GM12865 (cell line): ENCODE measurements at regions not wholly inside any gene's neighbourhood (a gene's known extent, or its start where the extent isn't known, plus 50 kb on each side); places are given as distances from the start of the nearest gene placed in this dataset.

Experiments used
- DNase-seq: peaks from one replicate; pipeline ENCODE4 v3.0.0; 2010; ENCODE audit warnings: low read depth
- H3K4me3 ChIP-seq: 2 replicates; pipeline ENCODE4 v1.5.1; 2011; ENCODE audit warnings: mild to moderate bottlenecking, low read depth, low read length, control low read depth
- TF ChIP-seq, protein P1 (sequence below): IDR thresholded peaks from 2 replicates; pipeline ENCODE4 v1.5.1; 2011; ENCODE audit warnings: low read length, control low read depth, low read depth, inconsistent platforms; ENCODE audit not compliant: insufficient read depth; ENCODE audit errors: missing control alignments

DNA sequence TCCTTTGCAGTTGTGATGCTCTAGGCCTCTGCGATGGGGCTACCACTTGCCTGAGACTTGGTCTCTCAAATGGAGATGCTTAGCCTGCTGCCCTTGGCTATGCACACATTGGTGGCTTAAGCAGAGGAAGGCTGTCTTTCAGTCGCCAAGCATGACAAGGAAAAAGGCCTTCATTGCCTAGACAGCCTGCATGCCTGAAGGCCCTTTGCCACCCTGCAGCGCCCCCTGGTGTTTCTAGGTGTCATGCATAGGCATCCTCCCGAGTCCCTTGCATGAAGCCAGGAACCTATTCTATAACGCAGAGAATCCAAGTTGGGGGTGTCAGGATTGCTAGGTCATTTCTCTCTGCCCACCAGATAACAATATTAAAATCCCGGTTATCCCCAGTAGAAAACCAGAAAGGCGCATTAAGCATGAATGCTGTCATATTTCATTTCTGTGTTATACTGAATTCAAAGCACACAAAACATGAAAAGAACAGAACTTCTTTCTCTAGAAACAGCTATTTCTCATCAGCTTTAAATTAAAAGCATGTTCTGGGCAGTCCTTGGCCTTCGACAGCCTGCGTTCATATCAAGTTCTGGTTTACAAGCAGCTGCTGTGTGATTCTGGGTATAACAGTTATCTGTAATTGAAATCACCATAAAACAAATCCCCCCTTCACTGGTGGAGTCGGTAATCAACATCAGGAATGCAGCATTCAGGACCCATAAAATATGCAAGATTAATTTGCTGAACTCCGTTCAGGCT, 59.7 kb upstream of the TRPC7 start:
- peak; percentile 76 for DNase-seq
- no peak overlapping the region for H3K4me3 ChIP-seq
- TF ChIP-seq, protein P1, sequence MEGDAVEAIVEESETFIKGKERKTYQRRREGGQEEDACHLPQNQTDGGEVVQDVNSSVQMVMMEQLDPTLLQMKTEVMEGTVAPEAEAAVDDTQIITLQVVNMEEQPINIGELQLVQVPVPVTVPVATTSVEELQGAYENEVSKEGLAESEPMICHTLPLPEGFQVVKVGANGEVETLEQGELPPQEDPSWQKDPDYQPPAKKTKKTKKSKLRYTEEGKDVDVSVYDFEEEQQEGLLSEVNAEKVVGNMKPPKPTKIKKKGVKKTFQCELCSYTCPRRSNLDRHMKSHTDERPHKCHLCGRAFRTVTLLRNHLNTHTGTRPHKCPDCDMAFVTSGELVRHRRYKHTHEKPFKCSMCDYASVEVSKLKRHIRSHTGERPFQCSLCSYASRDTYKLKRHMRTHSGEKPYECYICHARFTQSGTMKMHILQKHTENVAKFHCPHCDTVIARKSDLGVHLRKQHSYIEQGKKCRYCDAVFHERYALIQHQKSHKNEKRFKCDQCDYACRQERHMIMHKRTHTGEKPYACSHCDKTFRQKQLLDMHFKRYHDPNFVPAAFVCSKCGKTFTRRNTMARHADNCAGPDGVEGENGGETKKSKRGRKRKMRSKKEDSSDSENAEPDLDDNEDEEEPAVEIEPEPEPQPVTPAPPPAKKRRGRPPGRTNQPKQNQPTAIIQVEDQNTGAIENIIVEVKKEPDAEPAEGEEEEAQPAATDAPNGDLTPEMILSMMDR = peak; percentile 91

DNA sequence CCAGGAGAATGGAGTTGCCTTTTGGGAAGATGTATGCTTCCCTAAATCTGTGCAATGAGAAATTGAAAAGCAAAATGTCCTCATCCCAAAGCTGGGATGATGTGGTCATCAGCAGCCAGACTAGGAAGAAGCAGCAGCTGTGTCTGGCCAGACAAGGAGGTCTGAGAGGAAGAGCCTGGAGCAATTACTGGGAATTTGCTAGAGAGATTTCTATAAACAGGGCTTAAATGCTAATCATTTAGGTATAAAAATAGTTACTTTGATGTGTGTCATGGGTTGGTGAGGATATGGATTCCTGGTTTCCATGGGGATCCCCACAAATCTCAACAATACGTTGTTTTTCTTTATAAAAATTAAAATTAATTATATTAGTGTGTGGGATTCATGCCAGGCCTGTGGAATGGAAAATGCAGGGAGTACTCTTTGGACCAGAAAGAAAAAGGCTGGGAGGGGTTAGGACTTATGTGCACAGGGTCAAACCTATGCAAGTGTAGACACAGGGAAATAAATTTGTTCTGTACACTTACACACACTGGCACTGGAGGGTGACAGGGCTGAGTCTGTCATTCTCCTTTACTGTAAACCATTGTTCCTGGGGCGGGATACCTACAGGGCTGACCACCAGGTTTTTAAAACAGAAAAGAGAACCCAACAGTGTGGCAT, 58.7 kb upstream of the TRPC7 start:
- TF ChIP-seq, protein P1 = no peak
- no peak for DNase-seq
- no peak overlapping the region for H3K4me3 ChIP-seq

DNA sequence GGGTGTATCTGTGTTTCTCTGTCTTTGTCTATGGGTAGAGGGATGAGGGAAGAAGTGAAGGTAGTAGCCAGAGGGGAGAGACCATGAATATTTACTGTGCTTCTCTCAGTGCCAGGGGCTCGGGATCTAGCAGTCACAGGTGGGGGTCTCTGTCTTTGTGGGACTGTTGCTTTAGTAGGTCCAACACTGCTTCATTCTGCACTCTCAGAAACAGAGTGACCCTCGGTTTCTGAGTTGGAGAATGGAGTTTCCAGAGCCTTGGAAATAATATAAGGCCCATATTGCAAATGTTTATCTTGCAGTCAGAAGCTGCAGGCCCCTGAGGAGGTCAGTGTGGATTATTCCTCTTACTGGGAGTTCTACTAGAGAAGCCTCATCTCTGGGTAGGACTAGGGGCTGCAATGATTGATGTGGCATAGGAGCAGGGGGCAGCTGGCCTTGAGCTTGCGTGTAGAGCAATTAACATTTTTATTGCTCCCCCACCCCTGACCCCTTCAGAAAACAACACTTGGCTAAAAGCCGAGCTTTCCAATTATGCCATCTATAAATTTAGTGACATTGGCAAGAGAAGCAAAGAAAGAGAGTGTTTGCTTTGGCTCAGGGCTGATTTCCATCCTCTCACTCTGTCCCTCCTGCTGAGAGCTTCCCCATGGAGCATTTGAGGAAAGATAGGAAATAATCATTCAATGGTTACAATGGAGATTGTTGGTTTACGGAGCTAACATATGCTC, 55.0 kb upstream of the TRPC7 start:
- H3K4me3 ChIP-seq = no peak overlapping the region
- no peak for DNase-seq
- TF ChIP-seq, protein P1 = no peak

DNA sequence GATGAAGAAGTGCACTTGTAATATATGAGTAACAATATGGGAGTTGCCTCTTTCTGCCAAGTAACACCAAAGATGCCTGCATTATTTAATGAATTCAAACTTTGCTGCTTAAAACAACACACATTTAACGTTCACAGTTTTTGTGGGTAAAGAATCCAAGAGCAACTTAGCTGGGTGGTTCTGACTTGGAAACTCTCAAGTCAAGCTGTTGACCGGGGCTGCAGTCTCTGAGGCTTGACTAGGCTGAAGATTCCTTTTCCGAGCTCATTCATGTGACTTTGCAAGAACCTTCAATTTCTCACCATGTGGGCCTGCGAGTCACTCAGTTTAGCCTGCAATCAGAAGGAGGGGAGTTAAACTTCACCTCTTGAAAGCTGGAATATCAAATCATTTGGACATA, 53.0 kb upstream of the TRPC7 start:
- H3K4me3 ChIP-seq = no peak overlapping the region
- TF ChIP-seq, protein P1 = no peak
- DNase-seq = no peak
